H9 (cell line): ENCODE measurements at regions not wholly inside any gene's neighbourhood (a gene's known extent, or its start where the extent isn't known, plus 50 kb on each side); places are given as distances from the start of the nearest gene placed in this dataset.

Experiments used
- DNase-seq: peaks from one replicate; pipeline ENCODE4 v3.0.0-alpha.2; 2017
- H2AFZ ChIP-seq: one replicate; pipeline ENCODE4 v1.6.1; 2013; ENCODE audit warnings: mild to moderate bottlenecking, low read length, control low read depth, moderate library complexity
- H2AK5ac ChIP-seq: 2 replicates; pipeline ENCODE4 v1.6.1; 2013; ENCODE audit warnings: low read length, control low read depth, mixed read lengths; ENCODE audit not compliant: insufficient read length
- H2BK120ac ChIP-seq: one replicate; pipeline ENCODE4 v1.6.1; 2013; ENCODE audit warnings: low read depth, mild to moderate bottlenecking, low read length, control low read depth, inconsistent platforms; ENCODE audit not compliant: poor library complexity, severe bottlenecking
- H2BK12ac ChIP-seq: 2 replicates; pipeline ENCODE4 v1.6.1; 2013; ENCODE audit warnings: low read length, control low read depth, mixed read lengths, low read depth; ENCODE audit not compliant: insufficient read length
- H2BK15ac ChIP-seq: 2 replicates; pipeline ENCODE4 v1.6.1; 2013; ENCODE audit warnings: low read depth, low read length, control low read depth
- H2BK20ac ChIP-seq: one replicate; pipeline ENCODE4 v1.6.1; 2013; ENCODE audit warnings: low read depth, mild to moderate bottlenecking, low read length, control low read depth, inconsistent platforms; ENCODE audit not compliant: poor library complexity, severe bottlenecking
- H2BK5ac ChIP-seq: 2 replicates; pipeline ENCODE4 v1.6.1; 2013; ENCODE audit warnings: low read length, control low read depth, mixed read lengths; ENCODE audit not compliant: insufficient read length
- H3K14ac ChIP-seq: 2 replicates; pipeline ENCODE4 v1.6.1; 2013; ENCODE audit warnings: low read length, control low read depth; ENCODE audit not compliant: insufficient read depth
- H3K18ac ChIP-seq: 2 replicates; pipeline ENCODE4 v1.6.1; 2013; ENCODE audit warnings: low read depth, mild to moderate bottlenecking, mixed read lengths, low read length, control low read depth; ENCODE audit not compliant: insufficient read length
- H3K23ac ChIP-seq: 2 replicates; pipeline ENCODE4 v1.6.1; 2013; ENCODE audit warnings: low read length, control low read depth, mixed read lengths, low read depth; ENCODE audit not compliant: insufficient read length
- H3K23me2 ChIP-seq: 2 replicates; pipeline ENCODE4 v1.6.1; 2013; ENCODE audit warnings: low read depth, mild to moderate bottlenecking, mixed read lengths, low read length, control low read depth; ENCODE audit not compliant: insufficient read length, poor library complexity, severe bottlenecking
- H3K27ac ChIP-seq: 2 replicates; pipeline ENCODE4 v1.5.1; 2013; ENCODE audit warnings: low read length, control low read depth, mixed read lengths, low read depth; ENCODE audit not compliant: insufficient read length
- H3K27me3 ChIP-seq: 2 replicates; pipeline ENCODE4 v1.6.1; 2013; ENCODE audit warnings: low read length, control low read depth, inconsistent platforms; ENCODE audit not compliant: insufficient read depth
- H3K4ac ChIP-seq: 2 replicates; pipeline ENCODE4 v1.6.1; 2013; ENCODE audit warnings: low read depth, mild to moderate bottlenecking, control low read depth, inconsistent platforms, low read length, moderate library complexity
- H3K4me1 ChIP-seq: 2 replicates; pipeline ENCODE4 v1.6.1; 2013; ENCODE audit warnings: low read length, control low read depth, inconsistent platforms; ENCODE audit not compliant: insufficient read depth
- H3K4me2 ChIP-seq: 2 replicates; pipeline ENCODE4 v1.6.1; 2013; ENCODE audit warnings: low read length, control low read depth, mixed read lengths; ENCODE audit not compliant: insufficient read length, insufficient read depth
- H3K56ac ChIP-seq: 2 replicates; pipeline ENCODE4 v1.6.1; 2013; ENCODE audit warnings: low read depth, mild to moderate bottlenecking, mixed read lengths, low read length, control low read depth; ENCODE audit not compliant: insufficient read length
- H3K79me1 ChIP-seq: 2 replicates; pipeline ENCODE4 v1.6.1; 2013; ENCODE audit warnings: low read depth, mild to moderate bottlenecking, moderate library complexity, low read length, control low read depth, inconsistent platforms; ENCODE audit not compliant: insufficient read depth, poor library complexity, severe bottlenecking
- H3K79me2 ChIP-seq: 2 replicates; pipeline ENCODE4 v1.6.1; 2013; ENCODE audit warnings: low read length, control low read depth, inconsistent platforms; ENCODE audit not compliant: insufficient read depth
- H3K9ac ChIP-seq: 2 replicates; pipeline ENCODE4 v1.6.1; 2013; ENCODE audit warnings: low read length, control low read depth, mixed read lengths; ENCODE audit not compliant: insufficient read length; ENCODE audit errors: extremely low read depth
- H3K9me3 ChIP-seq: one replicate; pipeline ENCODE4 v1.6.1; 2013; ENCODE audit warnings: low read depth, low read length, inconsistent platforms; ENCODE audit not compliant: control insufficient read depth
- H3T11ph ChIP-seq: one replicate; pipeline ENCODE4 v1.6.1; 2013; ENCODE audit warnings: mild to moderate bottlenecking, low read length, control low read depth, inconsistent platforms
- H4K20me1 ChIP-seq: one replicate; pipeline ENCODE4 v1.6.1; 2013; ENCODE audit not compliant: control insufficient read depth, insufficient read length, insufficient read depth
- H4K5ac ChIP-seq: 2 replicates; pipeline ENCODE4 v1.6.1; 2013; ENCODE audit warnings: low read depth, mild to moderate bottlenecking, mixed read lengths, low read length, control low read depth; ENCODE audit not compliant: insufficient read length
- H4K8ac ChIP-seq: replicated peaks from 2 replicates; pipeline ENCODE4 v1.6.1; 2013; ENCODE audit warnings: low read length, control low read depth, mixed read lengths, low read depth; ENCODE audit not compliant: insufficient read length
- H4K91ac ChIP-seq: 2 replicates; pipeline ENCODE4 v1.6.1; 2013; ENCODE audit warnings: low read depth, mild to moderate bottlenecking, moderate library complexity, mixed read lengths, low read length, control low read depth; ENCODE audit not compliant: insufficient read length
- H3K27ac Mint-ChIP-seq, 3 experiments: 2 replicates in 2 of 3; 3 replicates in 1 of 3; pipeline ENCODE4 v1.8.0; 2020 to 2021; ENCODE audit warnings: mixed read lengths in 3 of 3, mild to moderate bottlenecking in 1 of 3, moderate library complexity in 1 of 3
- H3K27me3 Mint-ChIP-seq: 2 replicates; pipeline ENCODE4 v1.8.0; 2021; ENCODE audit warnings: low read depth, mild to moderate bottlenecking, moderate library complexity, mixed read lengths
- H3K36me3 Mint-ChIP-seq, 3 experiments: 2 replicates in 2 of 3; 3 replicates in 1 of 3; pipeline ENCODE4 v1.8.0; 2020 to 2021; ENCODE audit warnings: low read depth in 3 of 3, mixed read lengths in 3 of 3; ENCODE audit not compliant: insufficient read depth in 1 of 3
- H3K4me1 Mint-ChIP-seq, 2 experiments: 2 replicates each; pipeline ENCODE4 v1.8.0; 2020; ENCODE audit warnings: mixed read lengths in 2 of 2
- H3K4me3 Mint-ChIP-seq, 2 experiments: 2 replicates in 1 of 2; 3 replicates in 1 of 2; pipeline ENCODE4 v1.8.0; 2020 to 2021; ENCODE audit warnings: mild to moderate bottlenecking in 2 of 2, mixed read lengths in 2 of 2, moderate library complexity in 1 of 2
- H3K9me3 Mint-ChIP-seq, 2 experiments: 2 replicates in 1 of 2; 3 replicates in 1 of 2; pipeline ENCODE4 v1.8.0; 2020; ENCODE audit warnings: mild to moderate bottlenecking in 2 of 2, mixed read lengths in 2 of 2, moderate library complexity in 1 of 2
- CTCF ChIP-seq: fragments of 200-600 bp; sonication (generic); conservative IDR thresholded peaks from 3 replicates; pipeline ENCODE4 v1.8.0; 2021; ENCODE audit warnings: antibody characterized with exemption, mild to moderate bottlenecking
- WGBS: extraction: QIAGEN DNeasy Blood & Tissue Kit; methylation state at CpG from one replicate; pipeline ENCODE4 v1.1.7; 2013; ENCODE audit warnings: missing lambda C conversion rate, low lambda C conversion rate, mixed read lengths; ENCODE audit not compliant: insufficient read length; ENCODE audit errors: extremely low coverage; 5-methylcytosine and 5-hydroxymethylcytosine counted together

GRCh38 chr10:81136261-81136660 is 598.6 kb downstream of the SH2D4B start:
- H2AFZ ChIP-seq: no peak overlapping the region
- no peak overlapping the region for H3K4ac ChIP-seq
- peaks cover 0 to 4% of the 10 kb centered on the region in 2 experiments; a peak in 3 of 5 replicates for H3K9me3 Mint-ChIP-seq
- no peak overlapping the region for H2BK20ac ChIP-seq
- no CpG with 5 or more reads among the region's 2 CpGs for WGBS
- no peak overlapping the region for H3K4me3 Mint-ChIP-seq
- H3K56ac ChIP-seq: no peak overlapping the region
- no peak overlapping the region for H4K91ac ChIP-seq
- H3K79me2 ChIP-seq: no peaks in the 10 kb centered on the region
- H2BK120ac ChIP-seq: no peak overlapping the region
- no peak overlapping the region for H3K23ac ChIP-seq
- no peaks in the 10 kb centered on the region for H3K27me3 Mint-ChIP-seq
- no peak for TF ChIP-seq CTCF
- no peak overlapping the region for H4K8ac ChIP-seq
- H4K5ac ChIP-seq: no peak overlapping the region
- no peak overlapping the region for H3T11ph ChIP-seq
- no peak overlapping the region for H3K27ac Mint-ChIP-seq
- no peak overlapping the region for H3K4me2 ChIP-seq
- H3K4me1 Mint-ChIP-seq: no peaks in the 10 kb centered on the region
- H3K79me1 ChIP-seq: no peaks in the 10 kb centered on the region
- no peaks in the 10 kb centered on the region for H3K23me2 ChIP-seq
- no peaks in the 10 kb centered on the region for H3K4me1 ChIP-seq
- no peak for DNase-seq
- H2BK5ac ChIP-seq: no peak overlapping the region
- H3K36me3 Mint-ChIP-seq: peaks cover 0 to 6% (median 0%) of the 10 kb centered on the region in 3 experiments; a peak in 3 of 7 replicates
- no peak overlapping the region for H2BK12ac ChIP-seq
- H2AK5ac ChIP-seq: no peak overlapping the region
- no peak overlapping the region for H3K14ac ChIP-seq
- no peak overlapping the region for H3K18ac ChIP-seq
- H3K27me3 ChIP-seq: no peaks in the 10 kb centered on the region
- no peaks in the 10 kb centered on the region for H3K9me3 ChIP-seq
- no peak overlapping the region for H3K27ac ChIP-seq
- H2BK15ac ChIP-seq: no peak overlapping the region
- H4K20me1 ChIP-seq: no peaks in the 10 kb centered on the region
- no peak overlapping the region for H3K9ac ChIP-seq
